Gastroesophageal sphincter (tissue), 4 donors: ENCODE measurements at regions not wholly inside any gene's neighbourhood (a gene's known extent, or its start where the extent isn't known, plus 50 kb on each side); places are given as distances from the start of the nearest gene placed in this dataset.
A peak's percentile ranks its signal among the peaks of the same experiment; 100 is the strongest.

Experiments
- ATAC-seq: fragments of 150-250 bp; one replicate; pipeline ENCODE4 v1.9.1; 2016; ENCODE audit warnings: mild to moderate bottlenecking, moderate library complexity
- H3K27ac ChIP-seq, 4 donors: fragments of 200-600 bp; sonication (generic) in 3 of 4; 1 replicate in 3 of 4; 2 replicates in 1 of 4; pipeline ENCODE4 v1.5.1; 2016 to 2019
- H3K27me3 ChIP-seq: fragments of 200-600 bp; sonication (generic); one replicate; pipeline ENCODE4 v1.5.1; 2019
- H3K36me3 ChIP-seq, 2 donors: fragments of 200-600 bp; sonication (generic); one replicate each; pipeline ENCODE4 v1.5.1; 2019; ENCODE audit warnings: control low read depth in 1 of 2
- H3K4me1 ChIP-seq, 3 donors: fragments of 200-600 bp; sonication (generic); 1 replicate in 2 of 3; 2 replicates in 1 of 3; pipeline ENCODE4 v1.5.1; 2016 to 2019; ENCODE audit warnings: control low read depth in 2 of 3
- H3K4me3 ChIP-seq, 2 donors: fragments of 200-600 bp; sonication (generic); one replicate each; pipeline ENCODE4 v1.5.1; 2019; ENCODE audit warnings: mild to moderate bottlenecking in 1 of 2, moderate library complexity in 1 of 2
- H3K9me3 ChIP-seq, 3 donors: fragments of 200-600 bp; sonication (generic); one replicate each; pipeline ENCODE4 v1.5.1; 2017 to 2019; ENCODE audit warnings: control low read depth in 2 of 3
- EP300 ChIP-seq: sonication (generic); formaldehyde crosslinking; IDR thresholded peaks from one replicate; pipeline ENCODE4 v1.6.1; 2017; ENCODE audit warnings: antibody characterized with exemption, mild to moderate bottlenecking
- POLR2A ChIP-seq, 2 donors: fragments of 450-650 bp; IDR thresholded peaks; one replicate each; pipeline ENCODE4 v1.6.1; 2017; ENCODE audit warnings: antibody characterized with exemption in 2 of 2, mild to moderate bottlenecking in 2 of 2, moderate library complexity in 1 of 2
- POLR2AphosphoS5 ChIP-seq: sonication (generic); formaldehyde crosslinking; IDR thresholded peaks from one replicate; pipeline ENCODE4 v1.6.1; 2017; ENCODE audit warnings: antibody characterized with exemption
- WGBS, 2 donors: methylation state at CpG; one replicate each; pipeline ENCODE4 v1.1.5; 2018; ENCODE audit warnings: low coverage in 1 of 2; 5-methylcytosine and 5-hydroxymethylcytosine counted together
- TF ChIP-seq, protein P1 (sequence below), 4 experiments: fragments of 200-600 bp in 2 of 4; fragments of 450-650 bp in 2 of 4; sonication (generic) in 1 of 4; IDR thresholded peaks; one replicate each; pipeline ENCODE4 v1.5.1; 2017 to 2019; ENCODE audit warnings: antibody characterized with exemption in 4 of 4, mild to moderate bottlenecking in 2 of 4, moderate library complexity in 2 of 4

DNA sequence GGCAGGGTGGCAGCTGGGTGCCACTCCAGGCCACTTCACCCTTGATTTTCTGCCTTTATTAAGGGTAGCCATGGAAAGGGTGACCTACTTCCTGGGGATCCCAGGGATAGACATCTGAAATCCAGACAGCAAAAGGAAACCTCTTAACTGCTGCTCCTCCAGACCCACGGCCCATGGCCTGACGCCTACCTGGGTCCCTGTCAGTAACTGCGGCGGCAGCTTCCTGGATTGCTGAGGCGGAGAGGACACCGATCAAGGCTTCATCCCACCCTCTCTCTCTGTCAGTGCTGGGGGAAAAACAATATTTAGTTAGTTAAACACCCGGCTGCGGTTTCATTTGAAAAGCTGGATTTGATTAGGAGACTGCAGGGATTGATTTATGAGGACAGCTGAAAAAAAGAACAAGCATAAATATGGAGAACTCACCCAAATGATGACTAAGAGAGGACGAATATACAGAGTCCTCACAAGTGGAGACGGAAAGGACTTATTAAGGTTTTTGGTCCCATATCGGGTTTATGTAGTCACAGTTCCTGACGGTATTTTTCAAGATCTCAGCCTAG, 158.7 kb upstream of the KLF4 start:
- H3K27me3 ChIP-seq: no peaks in the 10 kb centered on the region
- no peaks in the 10 kb centered on the region for H3K36me3 ChIP-seq
- TF ChIP-seq POLR2AphosphoS5: no peak
- peaks cover 0 to 3% (median 0%) of the 10 kb centered on the region in 3 donors for H3K4me1 ChIP-seq
- H3K27ac ChIP-seq: no peak overlapping the region
- WGBS, 2 donors: 75 to 81% methylated on average over 6 to 8 of the region's 12 CpGs
- no peak for ATAC-seq
- no peaks in the 10 kb centered on the region for H3K9me3 ChIP-seq
- H3K4me3 ChIP-seq: no peak overlapping the region

DNA sequence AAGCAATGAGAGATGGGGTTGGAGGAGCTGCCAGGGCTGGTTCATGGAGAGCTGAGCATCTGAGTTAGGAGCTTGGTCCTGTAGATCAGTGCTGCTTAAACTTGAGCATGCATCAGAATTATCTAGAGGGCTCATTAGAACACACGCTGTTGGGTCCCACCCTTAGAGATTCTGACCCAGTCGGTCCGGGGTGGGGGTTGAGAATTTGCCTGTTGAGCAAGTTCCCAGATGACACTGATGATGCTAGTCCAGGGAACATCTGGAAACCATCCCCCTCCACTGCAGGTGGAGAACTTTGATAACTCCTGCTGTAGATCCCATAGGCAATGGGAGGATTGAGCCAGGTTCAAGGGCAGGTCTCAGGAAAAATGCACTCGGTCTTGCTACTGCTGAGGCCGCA, 158.0 kb upstream of the KLF4 start:
- 100% methylated on average over 2 of the region's 5 CpGs; no CpG with 5 or more reads in 1 of the 2 donors for WGBS, 2 donors
- no peaks in the 10 kb centered on the region for H3K4me1 ChIP-seq
- H3K4me3 ChIP-seq: no peak overlapping the region
- H3K27me3 ChIP-seq: no peaks in the 10 kb centered on the region
- no peak overlapping the region for H3K27ac ChIP-seq
- no peak for ATAC-seq
- no peaks in the 10 kb centered on the region for H3K36me3 ChIP-seq
- TF ChIP-seq EP300 (no peak), POLR2A (IDR thresholded peaks at IDR 0.05) (no peak), POLR2AphosphoS5 (no peak)
- TF ChIP-seq, protein P1, sequence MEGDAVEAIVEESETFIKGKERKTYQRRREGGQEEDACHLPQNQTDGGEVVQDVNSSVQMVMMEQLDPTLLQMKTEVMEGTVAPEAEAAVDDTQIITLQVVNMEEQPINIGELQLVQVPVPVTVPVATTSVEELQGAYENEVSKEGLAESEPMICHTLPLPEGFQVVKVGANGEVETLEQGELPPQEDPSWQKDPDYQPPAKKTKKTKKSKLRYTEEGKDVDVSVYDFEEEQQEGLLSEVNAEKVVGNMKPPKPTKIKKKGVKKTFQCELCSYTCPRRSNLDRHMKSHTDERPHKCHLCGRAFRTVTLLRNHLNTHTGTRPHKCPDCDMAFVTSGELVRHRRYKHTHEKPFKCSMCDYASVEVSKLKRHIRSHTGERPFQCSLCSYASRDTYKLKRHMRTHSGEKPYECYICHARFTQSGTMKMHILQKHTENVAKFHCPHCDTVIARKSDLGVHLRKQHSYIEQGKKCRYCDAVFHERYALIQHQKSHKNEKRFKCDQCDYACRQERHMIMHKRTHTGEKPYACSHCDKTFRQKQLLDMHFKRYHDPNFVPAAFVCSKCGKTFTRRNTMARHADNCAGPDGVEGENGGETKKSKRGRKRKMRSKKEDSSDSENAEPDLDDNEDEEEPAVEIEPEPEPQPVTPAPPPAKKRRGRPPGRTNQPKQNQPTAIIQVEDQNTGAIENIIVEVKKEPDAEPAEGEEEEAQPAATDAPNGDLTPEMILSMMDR (IDR thresholded peaks at IDR 0.05): no peak
- H3K9me3 ChIP-seq: no peaks in the 10 kb centered on the region

DNA sequence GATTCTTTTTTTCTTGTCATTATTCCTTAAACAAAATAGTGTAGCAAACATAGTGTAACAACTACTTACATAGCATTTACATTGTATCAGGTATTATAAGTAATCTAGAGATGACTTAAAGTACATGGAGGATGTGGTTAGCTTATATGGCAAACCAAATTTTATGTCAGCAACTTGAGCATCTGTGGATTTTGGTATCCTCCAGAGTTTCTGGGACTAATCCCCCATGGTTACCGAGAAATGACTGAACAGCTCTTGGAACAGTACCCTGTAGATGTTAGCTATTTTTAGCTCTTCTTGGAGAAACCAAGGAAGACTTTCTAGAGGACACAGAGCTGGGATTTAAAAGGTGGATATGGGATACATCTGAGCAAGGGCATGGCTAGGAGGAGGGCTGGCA, 157.6 kb upstream of the KLF4 start:
- TF ChIP-seq POLR2A (IDR thresholded peaks at IDR 0.05) (no peak), EP300 (no peak), POLR2AphosphoS5 (no peak)
- TF ChIP-seq, protein P1 (IDR thresholded peaks at IDR 0.05): no peak
- Histone ChIP-seq H3K27me3 (no peaks in the 10 kb centered on the region), H3K27ac (no peak overlapping the region), H3K4me1 (no peaks in the 10 kb centered on the region), H3K4me3 (no peak overlapping the region), H3K9me3 (no peaks in the 10 kb centered on the region), H3K36me3 (no peaks in the 10 kb centered on the region)
- ATAC-seq: no peak
- WGBS, 2 donors: 80 to 100% methylated on average over 1 of the region's 1 CpG

GRCh38 chr9:107645464-107645833, 155.9 kb upstream of the KLF4 start:
- H3K4me1 ChIP-seq: no peaks in the 10 kb centered on the region
- TF ChIP-seq EP300 (no peak), POLR2AphosphoS5 (no peak), POLR2A (IDR thresholded peaks at IDR 0.05) (no peak)
- TF ChIP-seq, protein P1 (IDR thresholded peaks at IDR 0.05): no peak
- H3K9me3 ChIP-seq: no peaks in the 10 kb centered on the region
- no peak for ATAC-seq
- H3K36me3 ChIP-seq: no peaks in the 10 kb centered on the region
- peak overlapping the region in 1 of 4 donors; percentile 19 for H3K27ac ChIP-seq
- H3K4me3 ChIP-seq: no peak overlapping the region
- WGBS, 2 donors: 100% methylated on average over 1 of the region's 1 CpG
- H3K27me3 ChIP-seq: no peaks in the 10 kb centered on the region

GRCh38 chr9:107644733-107645463, 155.3 kb upstream of the KLF4 start:
- Histone ChIP-seq H3K9me3 (no peaks in the 10 kb centered on the region), H3K4me3 (no peak overlapping the region), H3K27me3 (no peaks in the 10 kb centered on the region), H3K4me1 (no peaks in the 10 kb centered on the region), H3K36me3 (no peaks in the 10 kb centered on the region), H3K27ac (peak overlapping the region in 1 of 4 donors; percentile 19)
- 60 to 69% methylated on average over 3 to 4 of the region's 4 CpGs for WGBS, 2 donors
- peak; percentile 80 for ATAC-seq
- TF ChIP-seq, protein P1 (IDR thresholded peaks at IDR 0.05): no peak
- no peak for TF ChIP-seq POLR2A (IDR thresholded peaks at IDR 0.05)
- TF ChIP-seq POLR2AphosphoS5: no peak
- TF ChIP-seq EP300: no peak
